Sigmoid colon (tissue), 4 donors: ENCODE measurements at regions not wholly inside any gene's neighbourhood (a gene's known extent, or its start where the extent isn't known, plus 50 kb on each side); places are given as distances from the start of the nearest gene placed in this dataset.

ENCODE experiments used
- EP300 ChIP-seq, 4 donors: sonication (generic); formaldehyde crosslinking; IDR thresholded peaks; one replicate each; pipeline ENCODE4 v1.6.1; 2017; ENCODE audit warnings: antibody characterized with exemption in 4 of 4
- POLR2A ChIP-seq, 2 donors: fragments of 450-650 bp; IDR thresholded peaks; one replicate each; pipeline ENCODE4 v1.6.1; 2016; ENCODE audit warnings: antibody characterized with exemption in 2 of 2, mild to moderate bottlenecking in 2 of 2, moderate library complexity in 2 of 2
- POLR2AphosphoS5 ChIP-seq, 4 donors: sonication (generic); formaldehyde crosslinking; IDR thresholded peaks; one replicate each; pipeline ENCODE4 v1.6.1; 2017; ENCODE audit warnings: antibody characterized with exemption in 4 of 4
- TF ChIP-seq, protein P1 (sequence below), 4 experiments: fragments of 450-650 bp in 3 of 4; fragments of 200-600 bp in 1 of 4; IDR thresholded peaks; one replicate each; pipeline ENCODE4 v1.5.1; 2016 to 2019; ENCODE audit warnings: antibody characterized with exemption in 4 of 4, mild to moderate bottlenecking in 3 of 4, moderate library complexity in 2 of 4

DNA sequence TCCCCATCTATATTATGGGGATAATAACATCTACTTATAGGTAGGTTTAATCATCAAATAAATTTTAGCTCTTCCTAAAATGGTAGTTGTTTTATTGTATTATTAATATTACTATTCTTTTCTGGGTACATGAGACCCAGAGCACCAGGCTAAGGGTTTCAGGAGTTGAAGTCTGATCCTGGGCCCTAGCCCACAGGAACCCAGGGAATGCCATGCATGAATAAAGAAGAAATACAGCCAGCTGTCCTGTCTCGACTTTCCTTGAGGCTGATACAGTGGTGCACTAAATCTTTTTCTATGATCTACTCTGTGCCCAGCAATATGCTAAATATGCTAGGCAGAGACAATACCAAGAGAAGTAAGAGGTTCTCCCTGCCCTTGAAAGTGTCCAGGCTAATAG is 72.1 kb upstream of the ATP2C1 start:
- TF ChIP-seq, protein P1, sequence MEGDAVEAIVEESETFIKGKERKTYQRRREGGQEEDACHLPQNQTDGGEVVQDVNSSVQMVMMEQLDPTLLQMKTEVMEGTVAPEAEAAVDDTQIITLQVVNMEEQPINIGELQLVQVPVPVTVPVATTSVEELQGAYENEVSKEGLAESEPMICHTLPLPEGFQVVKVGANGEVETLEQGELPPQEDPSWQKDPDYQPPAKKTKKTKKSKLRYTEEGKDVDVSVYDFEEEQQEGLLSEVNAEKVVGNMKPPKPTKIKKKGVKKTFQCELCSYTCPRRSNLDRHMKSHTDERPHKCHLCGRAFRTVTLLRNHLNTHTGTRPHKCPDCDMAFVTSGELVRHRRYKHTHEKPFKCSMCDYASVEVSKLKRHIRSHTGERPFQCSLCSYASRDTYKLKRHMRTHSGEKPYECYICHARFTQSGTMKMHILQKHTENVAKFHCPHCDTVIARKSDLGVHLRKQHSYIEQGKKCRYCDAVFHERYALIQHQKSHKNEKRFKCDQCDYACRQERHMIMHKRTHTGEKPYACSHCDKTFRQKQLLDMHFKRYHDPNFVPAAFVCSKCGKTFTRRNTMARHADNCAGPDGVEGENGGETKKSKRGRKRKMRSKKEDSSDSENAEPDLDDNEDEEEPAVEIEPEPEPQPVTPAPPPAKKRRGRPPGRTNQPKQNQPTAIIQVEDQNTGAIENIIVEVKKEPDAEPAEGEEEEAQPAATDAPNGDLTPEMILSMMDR (IDR thresholded peaks at IDR 0.05), result no peak
- TF ChIP-seq POLR2A (IDR thresholded peaks at IDR 0.05) (no peak), POLR2AphosphoS5 (IDR thresholded peaks at IDR 0.05) (no peak), EP300 (IDR thresholded peaks at IDR 0.05) (no peak)
